ENCODE measurements at regions not wholly inside any gene's neighbourhood (a gene's known extent, or its start where the extent isn't known, plus 50 kb on each side); places are given as distances from the start of the nearest gene placed in this dataset.

- TF ChIP-seq ATF3 (IDR thresholded peaks at IDR 0.05; ENCODE audit: insufficient read depth, low read depth, low read length) = no peak
Measured at GRCh38 chr14:22386924-22387775, 201.9 kb downstream of the DAD1 start (continued).
